ENCODE measurements at regions not wholly inside any gene's neighbourhood (a gene's known extent, or its start where the extent isn't known, plus 50 kb on each side); places are given as distances from the start of the nearest gene placed in this dataset.

DNA sequence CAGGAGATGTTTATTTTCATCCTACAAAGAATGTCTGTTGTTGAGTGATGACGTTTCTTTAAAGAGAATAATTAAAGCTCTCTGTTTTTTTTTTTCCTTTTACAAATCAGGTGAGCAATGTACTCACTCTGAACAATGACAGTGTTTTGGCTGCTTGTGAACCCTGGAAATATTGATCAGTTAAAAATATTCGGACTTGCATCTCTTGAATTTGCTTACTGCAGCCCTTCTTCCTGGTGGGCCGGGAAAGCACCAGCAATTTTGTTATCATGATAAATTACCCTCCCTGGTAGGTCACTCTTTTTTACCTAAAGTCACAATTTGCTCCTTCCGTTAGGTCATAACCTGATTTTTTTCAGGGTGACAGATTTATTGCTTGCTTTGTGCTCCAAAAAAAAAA, 72.3 kb upstream of the NR5A2 start:
- TF ChIP-seq SIN3A (IDR thresholded peaks at IDR 0.05; ENCODE audit: borderline replicate concordance, insufficient read depth, low read depth, low read length) = no peak
- TF ChIP-seq, protein P1, sequence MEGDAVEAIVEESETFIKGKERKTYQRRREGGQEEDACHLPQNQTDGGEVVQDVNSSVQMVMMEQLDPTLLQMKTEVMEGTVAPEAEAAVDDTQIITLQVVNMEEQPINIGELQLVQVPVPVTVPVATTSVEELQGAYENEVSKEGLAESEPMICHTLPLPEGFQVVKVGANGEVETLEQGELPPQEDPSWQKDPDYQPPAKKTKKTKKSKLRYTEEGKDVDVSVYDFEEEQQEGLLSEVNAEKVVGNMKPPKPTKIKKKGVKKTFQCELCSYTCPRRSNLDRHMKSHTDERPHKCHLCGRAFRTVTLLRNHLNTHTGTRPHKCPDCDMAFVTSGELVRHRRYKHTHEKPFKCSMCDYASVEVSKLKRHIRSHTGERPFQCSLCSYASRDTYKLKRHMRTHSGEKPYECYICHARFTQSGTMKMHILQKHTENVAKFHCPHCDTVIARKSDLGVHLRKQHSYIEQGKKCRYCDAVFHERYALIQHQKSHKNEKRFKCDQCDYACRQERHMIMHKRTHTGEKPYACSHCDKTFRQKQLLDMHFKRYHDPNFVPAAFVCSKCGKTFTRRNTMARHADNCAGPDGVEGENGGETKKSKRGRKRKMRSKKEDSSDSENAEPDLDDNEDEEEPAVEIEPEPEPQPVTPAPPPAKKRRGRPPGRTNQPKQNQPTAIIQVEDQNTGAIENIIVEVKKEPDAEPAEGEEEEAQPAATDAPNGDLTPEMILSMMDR (IDR thresholded peaks at IDR 0.05) = no peak
- TF ChIP-seq POLR2AphosphoS5 (IDR thresholded peaks at IDR 0.05; ENCODE audit: low read depth, low read length) = no peak
